Naive B cell (primary cell): ENCODE measurements at regions not wholly inside any gene's neighbourhood (a gene's known extent, or its start where the extent isn't known, plus 50 kb on each side); places are given as distances from the start of the nearest gene placed in this dataset.

Source experiments
- ATAC-seq, 2 donors: fragments of 150-1000 bp; cut with Tn5 transposase; 2 replicates each; pipeline ENCODE4 v1.10.0; 2021; ENCODE audit warnings: low read depth in 2 of 2, mild to moderate bottlenecking in 2 of 2, moderate library complexity in 2 of 2
- DNase-seq: peaks from one replicate; pipeline ENCODE4 v3.0.0; 2022
- H3K27ac Mint-ChIP-seq, 6 donors: one replicate each; pipeline ENCODE4 v1.8.0; 2020 to 2022; ENCODE audit warnings: mild to moderate bottlenecking in 6 of 6, mixed read lengths in 6 of 6, moderate library complexity in 5 of 6, inconsistent platforms in 2 of 6
- H3K27me3 Mint-ChIP-seq, 3 donors: one replicate each; pipeline ENCODE4 v1.8.0; 2021 to 2022; ENCODE audit warnings: mixed read lengths in 3 of 3, mild to moderate bottlenecking in 1 of 3
- H3K36me3 Mint-ChIP-seq, 2 donors: one replicate each; pipeline ENCODE4 v1.8.0; 2020 to 2022; ENCODE audit warnings: mixed read lengths in 2 of 2, inconsistent platforms in 1 of 2, mild to moderate bottlenecking in 1 of 2
- H3K4me1 Mint-ChIP-seq, 3 donors: one replicate each; pipeline ENCODE4 v1.8.0; 2020 to 2022; ENCODE audit warnings: mixed read lengths in 3 of 3, inconsistent platforms in 1 of 3, mild to moderate bottlenecking in 1 of 3, moderate library complexity in 1 of 3
- H3K4me3 Mint-ChIP-seq, 8 donors: one replicate each; pipeline ENCODE4 v1.8.0; 2020 to 2022; ENCODE audit warnings: mild to moderate bottlenecking in 8 of 8, mixed read lengths in 8 of 8, moderate library complexity in 8 of 8, inconsistent platforms in 2 of 8
- H3K9me3 Mint-ChIP-seq, 7 donors: one replicate each; pipeline ENCODE4 v1.8.0; 2020 to 2022; ENCODE audit warnings: mixed read lengths in 7 of 7, mild to moderate bottlenecking in 5 of 7, inconsistent platforms in 2 of 7, moderate library complexity in 1 of 7

GRCh38 chr5:121746763-121747162 lies 104.9 kb upstream of the FTMT start:
- no peak overlapping the region for H3K4me3 Mint-ChIP-seq
- no peaks in the 10 kb centered on the region for H3K36me3 Mint-ChIP-seq
- DNase-seq (no peak), ATAC-seq (no peak)
- H3K4me1 Mint-ChIP-seq, result no peaks in the 10 kb centered on the region
- peaks cover 0 to 4% (median 0%) of the 10 kb centered on the region in 7 donors for H3K9me3 Mint-ChIP-seq
- no peaks in the 10 kb centered on the region for H3K27me3 Mint-ChIP-seq
- no peak overlapping the region for H3K27ac Mint-ChIP-seq

GRCh38 chr5:121748686-121749085 lies 103.0 kb upstream of the FTMT start:
- ATAC-seq, result no peak
- H3K27ac Mint-ChIP-seq, result peak overlapping the region in 1 of 6 donors; percentile 3
- H3K4me1 Mint-ChIP-seq, result no peaks in the 10 kb centered on the region
- no peak overlapping the region for H3K4me3 Mint-ChIP-seq
- H3K36me3 Mint-ChIP-seq, result no peaks in the 10 kb centered on the region
- peaks cover 0 to 4% (median 0%) of the 10 kb centered on the region in 7 donors for H3K9me3 Mint-ChIP-seq
- DNase-seq, result no peak
- no peaks in the 10 kb centered on the region for H3K27me3 Mint-ChIP-seq

DNA sequence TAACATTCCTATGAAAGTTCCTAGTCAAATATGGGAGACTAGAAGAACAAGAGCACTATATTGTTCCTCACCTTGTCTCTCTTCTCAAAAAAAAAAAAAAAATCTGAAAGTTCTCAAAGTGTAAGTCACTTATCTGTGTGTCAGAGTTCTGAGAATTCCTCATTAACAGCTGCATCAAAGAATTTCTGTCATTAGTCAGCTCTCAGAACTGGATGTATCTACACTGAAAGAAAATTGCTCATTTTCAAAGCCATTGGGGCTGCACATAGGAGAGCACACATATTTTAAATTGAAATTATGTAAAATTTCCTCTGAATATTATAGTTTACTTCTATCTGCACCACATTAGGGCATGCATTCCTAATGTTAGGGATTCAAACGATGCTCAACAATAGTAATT lies 99.5 kb upstream of the FTMT start:
- no peaks in the 10 kb centered on the region for H3K36me3 Mint-ChIP-seq
- no peaks in the 10 kb centered on the region for H3K27me3 Mint-ChIP-seq
- no peak overlapping the region for H3K4me3 Mint-ChIP-seq
- H3K4me1 Mint-ChIP-seq, result no peaks in the 10 kb centered on the region
- ATAC-seq (no peak), DNase-seq (no peak)
- H3K27ac Mint-ChIP-seq, result no peak overlapping the region
- H3K9me3 Mint-ChIP-seq, result peaks cover 0 to 4% (median 0%) of the 10 kb centered on the region in 7 donors

DNA sequence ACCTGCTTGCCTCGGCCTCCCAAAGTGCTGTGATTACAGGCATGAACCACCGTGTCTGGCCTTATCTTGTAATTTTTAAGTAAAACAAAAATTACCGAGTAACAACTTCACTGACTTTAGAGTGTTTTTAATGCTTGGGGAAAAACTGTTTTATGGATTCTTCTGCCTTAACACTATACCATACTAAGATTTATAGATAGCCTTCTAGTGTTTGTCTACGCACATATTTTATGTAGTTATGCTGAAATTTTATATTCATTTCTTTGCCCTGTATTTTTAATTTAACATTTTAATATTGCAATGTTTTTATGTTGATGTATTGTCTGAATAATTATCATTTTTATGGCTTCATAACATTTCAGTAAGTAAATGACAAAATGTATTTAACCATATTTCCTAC lies 96.4 kb upstream of the FTMT start:
- ATAC-seq (no peak), DNase-seq (no peak)
- no peak overlapping the region for H3K27ac Mint-ChIP-seq
- peaks cover 0 to 4% (median 0%) of the 10 kb centered on the region in 7 donors for H3K9me3 Mint-ChIP-seq
- no peaks in the 10 kb centered on the region for H3K27me3 Mint-ChIP-seq
- H3K4me3 Mint-ChIP-seq, result no peak overlapping the region
- H3K4me1 Mint-ChIP-seq, result no peaks in the 10 kb centered on the region
- H3K36me3 Mint-ChIP-seq, result no peaks in the 10 kb centered on the region

GRCh38 chr5:121757753-121758152 lies 93.9 kb upstream of the FTMT start:
- Mint-ChIP-seq H3K4me3 (no peak overlapping the region), H3K4me1 (no peaks in the 10 kb centered on the region), H3K36me3 (no peaks in the 10 kb centered on the region), H3K9me3 (peaks cover 0 to 4% (median 0%) of the 10 kb centered on the region in 7 donors), H3K27me3 (no peaks in the 10 kb centered on the region), H3K27ac (no peak overlapping the region)
- no peak for DNase-seq
- ATAC-seq, result no peak

DNA sequence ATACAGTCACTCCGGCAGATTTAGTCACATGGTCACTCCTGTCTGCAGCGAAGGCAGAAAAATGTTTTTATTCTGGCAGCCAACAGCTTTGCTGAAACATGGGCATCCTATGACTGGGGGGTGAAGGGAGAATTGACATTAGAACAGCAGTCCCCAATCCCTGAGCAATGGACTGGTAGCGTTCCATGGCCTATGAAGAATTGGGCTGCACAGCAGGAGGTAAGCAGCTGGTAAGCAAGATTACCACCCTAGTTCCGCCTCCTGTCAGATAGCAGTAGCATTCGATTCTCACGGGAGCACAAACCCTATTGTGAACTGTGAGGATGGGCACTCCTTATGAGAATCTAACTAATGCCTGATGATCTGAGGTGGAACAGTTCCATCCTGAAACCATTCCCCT lies 93.1 kb upstream of the FTMT start:
- H3K27me3 Mint-ChIP-seq, result no peaks in the 10 kb centered on the region
- H3K36me3 Mint-ChIP-seq, result no peaks in the 10 kb centered on the region
- H3K4me3 Mint-ChIP-seq, result no peak overlapping the region
- DNase-seq, result no peak
- H3K27ac Mint-ChIP-seq, result no peak overlapping the region
- no peaks in the 10 kb centered on the region for H3K4me1 Mint-ChIP-seq
- H3K9me3 Mint-ChIP-seq, result peaks cover 0 to 4% (median 0%) of the 10 kb centered on the region in 7 donors
- no peak for ATAC-seq

DNA sequence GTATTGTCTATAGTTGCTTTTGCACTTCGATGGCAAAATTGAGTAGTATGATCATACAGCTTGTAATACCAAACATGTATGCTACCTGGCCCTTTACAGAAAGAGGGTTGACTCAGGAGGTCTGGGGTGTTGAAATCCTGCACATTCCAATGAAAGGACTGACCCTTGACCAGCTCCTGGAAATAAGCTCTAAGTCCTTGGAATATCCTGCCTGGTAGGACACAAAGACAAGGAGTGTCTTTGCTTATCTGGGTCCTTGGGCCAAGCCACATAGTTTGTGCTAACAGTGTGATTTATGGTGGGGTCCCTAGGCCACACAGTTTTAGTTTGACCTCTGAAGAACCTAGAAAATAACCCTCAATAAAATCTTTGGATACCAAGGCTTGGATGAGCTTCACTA lies 89.3 kb upstream of the FTMT start:
- Mint-ChIP-seq H3K4me3 (no peak overlapping the region), H3K4me1 (no peaks in the 10 kb centered on the region), H3K27ac (no peak overlapping the region), H3K27me3 (no peaks in the 10 kb centered on the region), H3K9me3 (peaks cover 0 to 7% (median 0%) of the 10 kb centered on the region in 7 donors), H3K36me3 (no peaks in the 10 kb centered on the region)
- DNase-seq (no peak), ATAC-seq (no peak)

GRCh38 chr5:121763665-121764064 lies 88.0 kb upstream of the FTMT start:
- peaks cover 0 to 7% (median 0%) of the 10 kb centered on the region in 7 donors for H3K9me3 Mint-ChIP-seq
- ATAC-seq (no peak), DNase-seq (no peak)
- H3K27ac Mint-ChIP-seq, result no peak overlapping the region
- no peaks in the 10 kb centered on the region for H3K4me1 Mint-ChIP-seq
- no peaks in the 10 kb centered on the region for H3K27me3 Mint-ChIP-seq
- no peak overlapping the region for H3K4me3 Mint-ChIP-seq
- no peaks in the 10 kb centered on the region for H3K36me3 Mint-ChIP-seq

- no peak overlapping the region for H3K4me3 Mint-ChIP-seq
- no peaks in the 10 kb centered on the region for H3K4me1 Mint-ChIP-seq
- H3K27me3 Mint-ChIP-seq, result no peaks in the 10 kb centered on the region
- peaks cover 0 to 3% (median 0%) of the 10 kb centered on the region in 7 donors for H3K9me3 Mint-ChIP-seq
- ATAC-seq (no peak), DNase-seq (no peak)
- no peaks in the 10 kb centered on the region for H3K36me3 Mint-ChIP-seq
- H3K27ac Mint-ChIP-seq, result no peak overlapping the region
Measured at GRCh38 chr5:121780406-121780805, 71.3 kb upstream of the FTMT start.

DNA sequence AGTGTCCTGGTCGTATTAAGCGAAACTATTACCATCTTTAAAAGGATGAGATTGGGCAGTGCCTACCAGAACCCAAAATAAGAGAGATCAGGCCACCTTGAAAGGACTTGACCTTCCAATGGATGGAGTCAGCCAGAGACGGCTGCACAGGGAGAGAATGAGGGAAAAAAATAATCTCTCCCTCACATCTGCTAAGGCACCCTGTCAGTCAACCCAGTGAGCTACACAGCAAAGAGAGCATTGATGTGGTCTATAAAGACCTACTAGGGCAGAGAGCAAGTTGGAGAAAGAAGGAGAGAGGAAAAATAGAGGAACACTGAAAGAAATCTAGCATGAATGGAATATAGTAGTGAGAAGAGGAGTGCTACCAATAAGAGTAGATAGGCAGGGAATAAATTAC lies 68.0 kb upstream of the FTMT start:
- ATAC-seq (no peak), DNase-seq (no peak)
- H3K36me3 Mint-ChIP-seq, result no peaks in the 10 kb centered on the region
- no peak overlapping the region for H3K4me3 Mint-ChIP-seq
- no peak overlapping the region for H3K27ac Mint-ChIP-seq
- no peaks in the 10 kb centered on the region for H3K27me3 Mint-ChIP-seq
- H3K4me1 Mint-ChIP-seq, result no peaks in the 10 kb centered on the region
- peaks cover 0 to 3% (median 0%) of the 10 kb centered on the region in 7 donors for H3K9me3 Mint-ChIP-seq

GRCh38 chr5:121793791-121794190 lies 57.9 kb upstream of the FTMT start:
- Mint-ChIP-seq H3K4me3 (no peak overlapping the region), H3K4me1 (no peaks in the 10 kb centered on the region), H3K27me3 (no peaks in the 10 kb centered on the region), H3K27ac (no peak overlapping the region), H3K36me3 (no peaks in the 10 kb centered on the region), H3K9me3 (peaks cover 1 to 20% (median 3%) of the 10 kb centered on the region in 7 donors)
- ATAC-seq (no peak), DNase-seq (no peak)

GRCh38 chr5:121795511-121795910 lies 56.2 kb upstream of the FTMT start:
- H3K27me3 Mint-ChIP-seq, result no peaks in the 10 kb centered on the region
- H3K4me3 Mint-ChIP-seq, result no peak overlapping the region
- DNase-seq (no peak), ATAC-seq (no peak)
- H3K27ac Mint-ChIP-seq, result no peak overlapping the region
- no peaks in the 10 kb centered on the region for H3K36me3 Mint-ChIP-seq
- peaks cover 1 to 10% (median 2%) of the 10 kb centered on the region in 7 donors for H3K9me3 Mint-ChIP-seq
- H3K4me1 Mint-ChIP-seq, result no peaks in the 10 kb centered on the region

DNA sequence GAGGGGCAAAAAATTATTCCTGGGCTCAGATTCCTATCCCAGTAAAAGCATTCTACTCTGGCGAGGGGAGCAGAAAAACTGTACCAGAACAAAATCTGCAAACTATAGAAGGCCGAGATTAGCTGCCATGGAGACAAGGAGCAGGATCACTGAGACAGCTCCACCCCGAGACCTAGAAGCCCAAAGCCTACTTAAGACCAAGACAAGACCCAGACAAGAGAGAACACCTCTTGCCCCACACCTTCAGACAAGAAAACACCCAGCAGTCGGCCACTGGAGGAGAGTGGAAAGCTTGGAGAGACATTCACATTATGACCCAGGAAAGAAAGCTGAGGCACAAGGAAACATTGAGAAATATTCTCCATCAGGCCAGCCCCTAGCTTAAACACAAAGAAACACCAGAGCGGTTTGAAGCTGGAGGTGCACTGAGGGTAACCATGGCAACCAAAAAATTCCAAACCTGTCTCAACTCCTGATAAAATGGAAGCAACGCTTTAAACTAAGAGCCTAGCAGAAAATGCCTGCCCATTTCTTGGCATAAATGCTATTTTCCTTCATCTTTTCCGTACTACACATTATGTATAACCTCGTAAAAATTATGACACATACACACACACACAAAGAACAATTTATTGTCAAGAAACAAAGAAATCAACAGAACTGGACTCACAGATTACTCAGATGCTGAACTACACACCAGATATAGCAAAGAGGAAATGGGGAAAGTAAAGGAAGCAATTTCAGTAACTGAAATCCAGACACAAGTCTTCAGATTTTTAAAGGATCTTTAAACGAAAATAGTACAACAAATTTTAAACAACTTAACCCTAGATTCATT lies 53.8 kb upstream of the FTMT start:
- Mint-ChIP-seq H3K4me3 (no peak overlapping the region), H3K27ac (no peak overlapping the region), H3K4me1 (no peaks in the 10 kb centered on the region), H3K36me3 (no peaks in the 10 kb centered on the region), H3K27me3 (no peaks in the 10 kb centered on the region), H3K9me3 (peaks cover 0 to 4% (median 2%) of the 10 kb centered on the region in 7 donors)
- no peak for ATAC-seq
- no peak for DNase-seq
